ENCODE measurements at regions not wholly inside any gene's neighbourhood (a gene's known extent, or its start where the extent isn't known, plus 50 kb on each side); places are given as distances from the start of the nearest gene placed in this dataset.

DNA sequence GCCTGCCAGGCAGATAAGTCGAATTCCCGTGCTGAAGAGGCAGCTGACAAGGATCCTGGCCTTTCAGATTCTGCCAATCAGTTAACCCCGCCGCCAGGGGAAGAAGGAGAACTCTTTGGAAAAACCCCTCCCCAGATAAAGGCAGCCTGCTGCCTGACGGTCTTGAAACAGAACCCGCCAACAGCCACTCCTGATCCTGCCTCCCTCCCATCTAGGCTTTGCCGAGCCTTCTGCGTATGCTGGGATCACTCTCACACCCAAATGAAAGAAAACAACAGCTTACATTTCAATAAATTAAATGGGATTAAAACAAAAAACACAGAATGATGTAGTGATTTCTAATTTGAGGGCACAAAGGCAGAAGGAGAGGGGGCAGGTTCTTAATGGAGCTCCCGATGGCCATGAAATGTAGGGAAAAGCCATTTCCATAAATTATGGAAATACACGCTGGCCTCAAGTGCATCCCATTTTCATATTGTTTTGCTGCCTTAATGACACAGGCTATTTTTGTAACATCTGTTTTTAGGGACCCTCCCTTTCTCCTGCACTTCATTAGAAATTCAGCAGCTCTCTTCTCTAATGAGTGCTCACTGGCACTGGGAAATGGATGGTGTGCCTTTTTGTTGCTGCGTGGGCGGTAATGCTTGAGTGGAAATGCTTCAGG is 319.1 kb downstream of the MED10 start:
- DNase-seq (ENCODE audit: low read depth): no peak
- TF ChIP-seq, protein P1, sequence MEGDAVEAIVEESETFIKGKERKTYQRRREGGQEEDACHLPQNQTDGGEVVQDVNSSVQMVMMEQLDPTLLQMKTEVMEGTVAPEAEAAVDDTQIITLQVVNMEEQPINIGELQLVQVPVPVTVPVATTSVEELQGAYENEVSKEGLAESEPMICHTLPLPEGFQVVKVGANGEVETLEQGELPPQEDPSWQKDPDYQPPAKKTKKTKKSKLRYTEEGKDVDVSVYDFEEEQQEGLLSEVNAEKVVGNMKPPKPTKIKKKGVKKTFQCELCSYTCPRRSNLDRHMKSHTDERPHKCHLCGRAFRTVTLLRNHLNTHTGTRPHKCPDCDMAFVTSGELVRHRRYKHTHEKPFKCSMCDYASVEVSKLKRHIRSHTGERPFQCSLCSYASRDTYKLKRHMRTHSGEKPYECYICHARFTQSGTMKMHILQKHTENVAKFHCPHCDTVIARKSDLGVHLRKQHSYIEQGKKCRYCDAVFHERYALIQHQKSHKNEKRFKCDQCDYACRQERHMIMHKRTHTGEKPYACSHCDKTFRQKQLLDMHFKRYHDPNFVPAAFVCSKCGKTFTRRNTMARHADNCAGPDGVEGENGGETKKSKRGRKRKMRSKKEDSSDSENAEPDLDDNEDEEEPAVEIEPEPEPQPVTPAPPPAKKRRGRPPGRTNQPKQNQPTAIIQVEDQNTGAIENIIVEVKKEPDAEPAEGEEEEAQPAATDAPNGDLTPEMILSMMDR (IDR thresholded peaks at IDR 0.05; ENCODE audit: insufficient read depth, low read length, poor library complexity, severe bottlenecking): no peak

GRCh38 chr5:6058055-6058715 is 320.2 kb downstream of the MED10 start:
- TF ChIP-seq, protein P1 (IDR thresholded peaks at IDR 0.05; ENCODE audit: insufficient read depth, low read length, poor library complexity, severe bottlenecking): no peak
- Histone ChIP-seq H3K27me3 (ENCODE audit: control insufficient read depth, insufficient read depth, low read length) (no peaks in the 10 kb centered on the region), H3K36me3 (ENCODE audit: control insufficient read depth, insufficient read depth, low read length) (no peaks in the 10 kb centered on the region), H3K4me3 (ENCODE audit: low read depth, low read length) (no peak overlapping the region)
- DNase-seq (ENCODE audit: low read depth): no peak

More for the DNA sequence above, 319.1 kb downstream of the MED10 start:
- Histone ChIP-seq H3K27me3 (ENCODE audit: control insufficient read depth, insufficient read depth, low read length) (no peaks in the 10 kb centered on the region), H3K4me3 (ENCODE audit: low read depth, low read length) (no peak overlapping the region), H3K36me3 (ENCODE audit: control insufficient read depth, insufficient read depth, low read length) (no peaks in the 10 kb centered on the region)

DNA sequence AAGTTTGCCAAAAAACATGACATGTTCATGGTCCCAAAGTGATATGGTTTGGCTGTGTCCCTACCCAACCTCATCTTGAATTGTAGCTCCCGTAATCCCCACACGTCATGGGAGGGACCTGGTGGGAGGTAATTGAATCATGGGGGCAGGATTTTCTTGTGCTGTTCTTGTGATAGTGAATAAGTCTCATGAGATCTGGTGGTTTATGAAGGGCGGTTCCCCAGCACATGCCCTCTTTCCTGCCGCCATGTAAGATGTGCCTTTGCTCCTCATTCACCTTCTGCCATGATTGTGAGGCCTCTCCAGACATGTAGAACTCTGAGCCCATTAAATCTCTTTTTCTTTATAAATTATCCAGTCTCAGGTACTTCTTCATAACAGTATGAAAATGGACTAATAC is 322.1 kb downstream of the MED10 start:
- Histone ChIP-seq H3K36me3 (ENCODE audit: control insufficient read depth, insufficient read depth, low read length) (no peaks in the 10 kb centered on the region), H3K4me3 (ENCODE audit: low read depth, low read length) (no peak overlapping the region), H3K27me3 (ENCODE audit: control insufficient read depth, insufficient read depth, low read length) (no peaks in the 10 kb centered on the region)
- TF ChIP-seq, protein P1 (IDR thresholded peaks at IDR 0.05; ENCODE audit: insufficient read depth, low read length, poor library complexity, severe bottlenecking): no peak
- no peak for DNase-seq (ENCODE audit: low read depth)

DNA sequence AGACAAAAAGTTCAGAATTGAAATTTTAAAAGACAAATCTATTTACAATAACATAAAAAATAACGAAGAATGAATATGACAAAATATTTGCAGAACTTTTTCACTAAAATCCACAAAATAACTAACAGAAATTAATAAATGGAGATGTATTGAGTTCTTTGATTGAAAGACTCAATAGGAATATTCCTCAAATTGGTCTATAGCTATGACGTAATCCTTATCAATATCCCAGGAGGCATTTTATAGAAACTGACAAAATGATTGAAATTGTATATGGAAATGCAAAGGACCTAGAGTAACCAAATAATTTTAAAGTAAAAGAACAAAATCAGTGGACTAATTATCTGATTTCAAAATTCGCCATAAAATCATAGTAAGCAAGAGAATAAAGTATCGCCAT is 328.7 kb downstream of the MED10 start:
- Histone ChIP-seq H3K36me3 (ENCODE audit: control insufficient read depth, insufficient read depth, low read length) (no peaks in the 10 kb centered on the region), H3K4me3 (ENCODE audit: low read depth, low read length) (no peak overlapping the region), H3K27me3 (ENCODE audit: control insufficient read depth, insufficient read depth, low read length) (no peaks in the 10 kb centered on the region)
- no peak for DNase-seq (ENCODE audit: low read depth)
- TF ChIP-seq, protein P1 (IDR thresholded peaks at IDR 0.05; ENCODE audit: insufficient read depth, low read length, poor library complexity, severe bottlenecking): no peak

- TF ChIP-seq, protein P1 (IDR thresholded peaks at IDR 0.05; ENCODE audit: insufficient read depth, low read length, poor library complexity, severe bottlenecking): no peak
- Histone ChIP-seq H3K4me3 (ENCODE audit: low read depth, low read length) (no peak overlapping the region), H3K27me3 (ENCODE audit: control insufficient read depth, insufficient read depth, low read length) (no peaks in the 10 kb centered on the region), H3K36me3 (ENCODE audit: control insufficient read depth, insufficient read depth, low read length) (no peaks in the 10 kb centered on the region)
- DNase-seq (ENCODE audit: low read depth): no peak
Observed at GRCh38 chr5:6048746-6049145, 329.6 kb downstream of the MED10 start.
